Ovary (tissue), 3 donors: ENCODE measurements at regions not wholly inside any gene's neighbourhood (a gene's known extent, or its start where the extent isn't known, plus 50 kb on each side); places are given as distances from the start of the nearest gene placed in this dataset.

Source experiments
- CTCF ChIP-seq, 3 donors: fragments of 450-650 bp in 2 of 3; fragments of 200-600 bp in 1 of 3; IDR thresholded peaks; one replicate each; pipeline versions ENCODE4 v1.5.1 to v1.8.0; 2016 to 2022; ENCODE audit warnings: antibody characterized with exemption in 3 of 3, mild to moderate bottlenecking in 1 of 3
- POLR2A ChIP-seq: fragments of 450-650 bp; IDR thresholded peaks from one replicate; pipeline ENCODE4 v1.6.1; 2017; ENCODE audit warnings: antibody characterized with exemption, mild to moderate bottlenecking, moderate library complexity
- donor health status: DM: no; HTN: no; CAD: no.

- TF ChIP-seq POLR2A (no peak), CTCF (IDR thresholded peaks at IDR 0.05) (no peak)
Observed at GRCh38 chr14:96737881-96738280, 59.3 kb upstream of the VRK1 start.
